Tibial artery (tissue), 4 donors: ENCODE measurements at regions not wholly inside any gene's neighbourhood (a gene's known extent, or its start where the extent isn't known, plus 50 kb on each side); places are given as distances from the start of the nearest gene placed in this dataset.

Source experiments
- DNase-seq, 2 donors: peaks; one replicate each; pipeline ENCODE4 v3.0.0-alpha.2; 2019
- H3K27ac ChIP-seq, 2 donors: fragments of 200-600 bp; sonication (generic) in 1 of 2; 1 replicate in 1 of 2; 2 replicates in 1 of 2; pipeline ENCODE4 v1.5.1; 2018 to 2019; ENCODE audit warnings: mild to moderate bottlenecking in 1 of 2
- H3K27me3 ChIP-seq, 2 donors: fragments of 200-600 bp; sonication (generic) in 1 of 2; one replicate each; pipeline versions ENCODE4 v1.5.1 to v1.6.0; 2016 to 2019
- H3K36me3 ChIP-seq, 3 donors: fragments of 200-600 bp; sonication (generic) in 2 of 3; one replicate each; pipeline ENCODE4 v1.5.1; 2016 to 2019; ENCODE audit warnings: mild to moderate bottlenecking in 2 of 3
- H3K4me1 ChIP-seq, 4 donors: fragments of 200-600 bp; sonication (generic) in 2 of 4; 1 replicate in 3 of 4; 2 replicates in 1 of 4; pipeline ENCODE4 v1.5.1; 2016 to 2019
- H3K4me3 ChIP-seq, 2 donors: fragments of 200-600 bp; sonication (generic) in 1 of 2; 1 replicate in 1 of 2; 2 replicates in 1 of 2; pipeline ENCODE4 v1.5.1; 2018 to 2019; ENCODE audit warnings: mild to moderate bottlenecking in 2 of 2
- H3K9me3 ChIP-seq, 3 donors: fragments of 200-600 bp; sonication (generic) in 1 of 3; one replicate each; pipeline ENCODE4 v1.5.1; 2016 to 2019
- intact Hi-C: fragments of 100-400 bp; cut with DNase I; formaldehyde crosslinking; loops from one replicate; pipeline ENCODE4 v1.15.0; 2023; ENCODE audit warnings: low total_unique reads
- TF ChIP-seq, protein P1 (sequence below), 2 experiments: fragments of 200-600 bp in 1 of 2; fragments of 450-650 bp in 1 of 2; IDR thresholded peaks; one replicate each; pipeline ENCODE4 v1.5.1; 2017 to 2019; ENCODE audit warnings: antibody characterized with exemption in 2 of 2, mild to moderate bottlenecking in 1 of 2, moderate library complexity in 1 of 2

DNA sequence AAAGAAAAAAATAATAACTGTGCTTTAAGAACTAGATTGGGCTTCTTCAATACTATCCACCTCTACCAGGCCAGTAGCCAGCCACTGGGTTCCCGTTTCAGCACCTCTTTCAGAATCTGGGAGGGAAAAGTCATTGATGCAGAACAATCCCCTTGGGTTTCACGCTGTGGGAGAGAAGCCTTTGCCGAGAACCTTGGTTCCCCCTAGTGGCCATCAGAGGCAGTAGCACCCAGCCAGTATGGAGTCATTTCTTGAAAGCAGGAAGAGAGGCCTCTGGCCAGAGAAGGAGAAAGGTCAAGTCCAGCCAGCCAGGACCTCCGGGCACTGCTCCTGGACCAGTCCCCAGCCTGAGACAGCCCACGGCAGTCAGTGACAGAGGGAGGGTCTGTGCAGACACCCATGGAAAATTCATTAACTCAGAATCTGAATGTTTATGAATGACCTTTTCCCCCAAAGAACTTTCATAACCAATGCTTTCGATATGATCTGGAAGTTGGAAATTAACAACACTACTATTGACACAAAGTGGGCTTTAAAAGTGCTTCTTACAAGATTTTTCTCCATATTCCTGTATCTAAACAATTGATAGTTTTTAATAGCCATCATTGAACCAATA, 51.2 kb upstream of the CDH5 start:
- intact Hi-C loops, result no loop called here

DNA sequence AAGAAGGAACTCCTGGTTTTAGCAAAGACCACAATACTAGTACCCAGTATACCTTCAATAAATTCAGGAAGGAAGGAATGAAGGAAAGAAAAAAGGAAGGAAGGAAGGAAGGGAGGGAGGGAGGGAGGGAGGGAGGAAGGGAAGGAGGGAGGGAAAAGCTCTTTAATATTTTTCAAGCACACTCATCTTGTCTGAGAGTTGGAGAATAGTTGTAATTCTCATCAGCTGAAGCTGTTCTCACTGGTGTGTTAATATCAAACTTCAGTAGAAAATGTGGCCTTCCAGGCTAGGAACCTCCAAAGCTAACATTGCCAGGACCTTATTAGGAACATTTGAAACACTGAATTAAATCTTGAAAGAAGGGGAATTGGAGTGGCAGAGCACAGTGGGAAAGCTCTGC, 55.2 kb upstream of the CDH5 start:
- no peaks in the 10 kb centered on the region for H3K36me3 ChIP-seq
- intact Hi-C loops, result no loop called here
- TF ChIP-seq, protein P1, sequence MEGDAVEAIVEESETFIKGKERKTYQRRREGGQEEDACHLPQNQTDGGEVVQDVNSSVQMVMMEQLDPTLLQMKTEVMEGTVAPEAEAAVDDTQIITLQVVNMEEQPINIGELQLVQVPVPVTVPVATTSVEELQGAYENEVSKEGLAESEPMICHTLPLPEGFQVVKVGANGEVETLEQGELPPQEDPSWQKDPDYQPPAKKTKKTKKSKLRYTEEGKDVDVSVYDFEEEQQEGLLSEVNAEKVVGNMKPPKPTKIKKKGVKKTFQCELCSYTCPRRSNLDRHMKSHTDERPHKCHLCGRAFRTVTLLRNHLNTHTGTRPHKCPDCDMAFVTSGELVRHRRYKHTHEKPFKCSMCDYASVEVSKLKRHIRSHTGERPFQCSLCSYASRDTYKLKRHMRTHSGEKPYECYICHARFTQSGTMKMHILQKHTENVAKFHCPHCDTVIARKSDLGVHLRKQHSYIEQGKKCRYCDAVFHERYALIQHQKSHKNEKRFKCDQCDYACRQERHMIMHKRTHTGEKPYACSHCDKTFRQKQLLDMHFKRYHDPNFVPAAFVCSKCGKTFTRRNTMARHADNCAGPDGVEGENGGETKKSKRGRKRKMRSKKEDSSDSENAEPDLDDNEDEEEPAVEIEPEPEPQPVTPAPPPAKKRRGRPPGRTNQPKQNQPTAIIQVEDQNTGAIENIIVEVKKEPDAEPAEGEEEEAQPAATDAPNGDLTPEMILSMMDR (IDR thresholded peaks at IDR 0.05), result no peak
- H3K4me3 ChIP-seq, result no peak overlapping the region
- no peaks in the 10 kb centered on the region for H3K4me1 ChIP-seq
- no peak overlapping the region for H3K27ac ChIP-seq
- H3K27me3 ChIP-seq, result no peaks in the 10 kb centered on the region
- no peak for DNase-seq
- no peaks in the 10 kb centered on the region for H3K9me3 ChIP-seq

More for the DNA sequence above, 51.2 kb upstream of the CDH5 start:
- no peaks in the 10 kb centered on the region for H3K4me1 ChIP-seq
- no peaks in the 10 kb centered on the region for H3K36me3 ChIP-seq
- no peak overlapping the region for H3K27ac ChIP-seq
- DNase-seq, result peak; percentile 59 to 78
- no peak overlapping the region for H3K4me3 ChIP-seq
- H3K9me3 ChIP-seq, result no peaks in the 10 kb centered on the region
- no peaks in the 10 kb centered on the region for H3K27me3 ChIP-seq
- TF ChIP-seq, protein P1 (IDR thresholded peaks at IDR 0.05), result peak; percentile 89 to 96

DNA sequence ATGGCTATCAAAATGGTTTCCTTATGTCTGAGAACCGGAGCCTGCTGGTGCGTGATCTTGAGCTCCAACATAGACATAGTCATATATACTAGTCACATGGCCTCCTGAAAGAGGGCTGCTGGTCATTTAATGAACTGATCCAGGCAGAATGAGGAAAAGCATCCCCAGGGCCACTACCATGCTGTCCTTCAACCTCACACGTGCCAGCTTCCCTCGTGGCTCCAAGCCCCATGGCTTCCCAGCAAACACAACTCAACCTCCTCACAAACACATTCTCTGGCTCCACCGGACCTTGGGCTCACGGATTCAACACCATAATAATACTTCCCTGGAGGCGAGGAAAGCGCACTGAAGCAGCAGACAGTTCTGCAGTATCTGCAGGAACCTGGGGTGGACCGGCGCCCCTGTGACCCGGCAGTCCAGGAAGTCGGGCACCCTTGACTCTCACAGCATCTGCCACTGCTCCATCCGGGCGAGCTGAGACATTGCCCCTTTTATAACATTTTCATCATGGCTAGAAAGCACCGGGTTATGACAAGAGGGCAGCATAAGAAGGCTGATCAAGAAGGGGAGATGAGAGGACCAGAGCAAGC, 57.2 kb upstream of the CDH5 start:
- DNase-seq, result no peak
- Histone ChIP-seq H3K27me3 (peaks cover 0 to 3% of the 10 kb centered on the region in 2 donors), H3K27ac (no peak overlapping the region), H3K36me3 (no peaks in the 10 kb centered on the region), H3K9me3 (no peaks in the 10 kb centered on the region), H3K4me1 (no peaks in the 10 kb centered on the region), H3K4me3 (no peak overlapping the region)
- TF ChIP-seq, protein P1 (IDR thresholded peaks at IDR 0.05), result no peak
- intact Hi-C loops, result no loop called here

DNA sequence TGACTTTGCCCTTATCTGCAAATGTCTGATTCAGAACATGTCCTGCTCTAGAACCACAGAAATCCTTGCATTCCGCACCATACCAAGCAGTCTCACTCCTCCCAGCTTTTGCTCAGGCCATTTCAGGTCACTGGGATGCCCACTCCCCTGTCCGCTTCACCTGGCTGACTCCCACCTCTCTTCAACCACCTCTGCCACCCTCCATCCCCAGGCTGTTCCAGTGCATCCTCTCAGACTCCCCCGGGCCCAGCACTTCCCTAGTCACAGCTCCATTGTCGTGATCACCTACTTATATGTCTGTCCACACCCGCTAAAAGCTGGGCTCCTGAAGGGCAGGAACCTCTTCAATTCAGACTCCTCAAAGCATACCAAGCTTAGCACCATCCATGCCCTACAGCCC, 58.4 kb upstream of the CDH5 start:
- peak; percentile 7 to 63 for DNase-seq
- Histone ChIP-seq H3K9me3 (no peaks in the 10 kb centered on the region), H3K27ac (no peak overlapping the region), H3K27me3 (peaks cover 0 to 5% of the 10 kb centered on the region in 2 donors), H3K4me3 (no peak overlapping the region), H3K36me3 (no peaks in the 10 kb centered on the region), H3K4me1 (no peaks in the 10 kb centered on the region)
- intact Hi-C loops, result no loop called here
- TF ChIP-seq, protein P1 (IDR thresholded peaks at IDR 0.05), result no peak

DNA sequence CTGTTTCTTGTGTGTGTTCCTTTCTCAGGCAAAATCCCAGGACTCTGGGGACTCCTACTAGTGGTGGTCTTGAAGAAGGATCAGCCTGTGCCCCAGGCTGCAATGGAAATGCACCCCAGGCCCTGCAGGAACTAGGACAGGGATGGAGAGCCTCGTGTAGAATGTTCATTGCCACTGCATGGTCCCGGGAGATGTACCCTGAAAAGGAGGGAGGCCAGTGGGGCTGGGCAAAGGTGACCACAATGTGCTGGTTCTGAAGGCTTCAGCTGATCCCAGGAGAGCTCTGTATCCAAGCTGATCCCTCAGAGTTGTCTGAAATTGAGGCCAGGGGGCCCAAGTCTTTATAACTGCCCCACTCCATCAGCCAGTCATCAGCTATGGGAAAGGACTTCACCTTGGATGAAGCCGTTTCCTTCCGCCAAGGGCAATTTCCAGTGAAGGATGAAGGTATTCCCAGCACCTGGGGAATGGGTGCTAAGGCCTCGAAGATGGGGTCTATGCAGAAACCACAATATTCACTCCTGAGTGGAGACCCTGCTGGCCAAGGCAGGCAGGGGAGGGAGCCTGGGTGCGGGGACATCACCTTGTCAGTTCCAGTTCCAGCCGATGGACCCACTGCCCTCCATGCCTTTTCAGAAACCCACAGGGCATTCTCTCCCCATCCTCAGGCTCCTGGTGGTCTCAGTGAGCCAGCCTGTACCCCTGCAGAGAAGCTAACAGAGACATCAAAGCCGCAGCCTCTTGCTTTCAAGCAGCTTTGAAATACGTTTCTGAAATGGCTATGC, 59.9 kb upstream of the CDH5 start:
- Histone ChIP-seq H3K9me3 (no peaks in the 10 kb centered on the region), H3K36me3 (no peaks in the 10 kb centered on the region), H3K4me1 (no peaks in the 10 kb centered on the region), H3K4me3 (no peak overlapping the region), H3K27me3 (peaks cover 0 to 5% of the 10 kb centered on the region in 2 donors), H3K27ac (no peak overlapping the region)
- intact Hi-C loops, result no loop called here
- peak in 1 of 2 donors; percentile 29 for DNase-seq
- TF ChIP-seq, protein P1 (IDR thresholded peaks at IDR 0.05), result no peak
